ENCODE measurements at regions not wholly inside any gene's neighbourhood (a gene's known extent, or its start where the extent isn't known, plus 50 kb on each side); places are given as distances from the start of the nearest gene placed in this dataset.

GRCh38 chr10:62582804-62583208, 208.6 kb downstream of the ZNF365 start:
- Histone ChIP-seq H3K9me3 (ENCODE audit: control insufficient read depth in 3 of 3, low read length in 3 of 3) (no peaks in the 10 kb centered on the region), H3K36me3 (ENCODE audit: control insufficient read depth in 3 of 3, insufficient read depth in 3 of 3, low read length in 3 of 3) (no peaks in the 10 kb centered on the region), H3K4me3 (ENCODE audit: low read length in 3 of 3) (no peak overlapping the region), H3K27ac (ENCODE audit: low read depth, low read length) (peak overlapping the region; percentile 41), H3K4me1 (ENCODE audit: control insufficient read depth in 3 of 3, insufficient read depth in 3 of 3, low read length in 3 of 3) (peaks cover 3 to 33% (median 9%) of the 10 kb centered on the region in 3 donors), H3K27me3 (ENCODE audit: control insufficient read depth in 3 of 3, insufficient read depth in 3 of 3, low read length in 3 of 3) (peaks cover 0 to 3% (median 0%) of the 10 kb centered on the region in 3 donors), H3K9ac (ENCODE audit: low read depth in 1 of 3, low read length in 3 of 3) (no peak overlapping the region)

GRCh38 chr10:62583876-62584615, 209.9 kb downstream of the ZNF365 start:
- no peaks in the 10 kb centered on the region for H3K36me3 ChIP-seq (ENCODE audit: control insufficient read depth in 3 of 3, insufficient read depth in 3 of 3, low read length in 3 of 3)
- H3K4me1 ChIP-seq (ENCODE audit: control insufficient read depth in 3 of 3, insufficient read depth in 3 of 3, low read length in 3 of 3), result peaks cover 3 to 33% (median 9%) of the 10 kb centered on the region in 3 donors
- no peak overlapping the region for H3K9ac ChIP-seq (ENCODE audit: low read depth in 1 of 3, low read length in 3 of 3)
- H3K4me3 ChIP-seq (ENCODE audit: low read length in 3 of 3), result no peak overlapping the region
- H3K27me3 ChIP-seq (ENCODE audit: control insufficient read depth in 3 of 3, insufficient read depth in 3 of 3, low read length in 3 of 3), result peaks cover 0 to 3% (median 0%) of the 10 kb centered on the region in 3 donors
- peaks cover 0 to 4% (median 0%) of the 10 kb centered on the region in 3 donors for H3K9me3 ChIP-seq (ENCODE audit: control insufficient read depth in 3 of 3, low read length in 3 of 3)
- peak overlapping the region; percentile 41 for H3K27ac ChIP-seq (ENCODE audit: low read depth, low read length)

- no peak overlapping the region for H3K9ac ChIP-seq (ENCODE audit: low read depth in 1 of 3, low read length in 3 of 3)
- no peaks in the 10 kb centered on the region for H3K36me3 ChIP-seq (ENCODE audit: control insufficient read depth in 3 of 3, insufficient read depth in 3 of 3, low read length in 3 of 3)
- peaks cover 0 to 3% (median 0%) of the 10 kb centered on the region in 3 donors for H3K27me3 ChIP-seq (ENCODE audit: control insufficient read depth in 3 of 3, insufficient read depth in 3 of 3, low read length in 3 of 3)
- peak overlapping the region; percentile 67 for H3K27ac ChIP-seq (ENCODE audit: low read depth, low read length)
- H3K4me1 ChIP-seq (ENCODE audit: control insufficient read depth in 3 of 3, insufficient read depth in 3 of 3, low read length in 3 of 3), result peaks cover 3 to 33% (median 9%) of the 10 kb centered on the region in 3 donors
- H3K4me3 ChIP-seq (ENCODE audit: low read length in 3 of 3), result no peak overlapping the region
- peaks cover 0 to 4% (median 0%) of the 10 kb centered on the region in 3 donors for H3K9me3 ChIP-seq (ENCODE audit: control insufficient read depth in 3 of 3, low read length in 3 of 3)
These were observed 210.6 kb downstream of the ZNF365 start for GRCh38 chr10:62584731-62585130.

GRCh38 chr10:62585211-62585775, 211.1 kb downstream of the ZNF365 start:
- Histone ChIP-seq H3K27me3 (ENCODE audit: control insufficient read depth in 3 of 3, insufficient read depth in 3 of 3, low read length in 3 of 3) (peaks cover 0 to 3% (median 0%) of the 10 kb centered on the region in 3 donors), H3K36me3 (ENCODE audit: control insufficient read depth in 3 of 3, insufficient read depth in 3 of 3, low read length in 3 of 3) (no peaks in the 10 kb centered on the region), H3K4me1 (ENCODE audit: control insufficient read depth in 3 of 3, insufficient read depth in 3 of 3, low read length in 3 of 3) (peaks cover 3 to 33% (median 9%) of the 10 kb centered on the region in 3 donors), H3K4me3 (ENCODE audit: low read length in 3 of 3) (no peak overlapping the region), H3K9ac (ENCODE audit: low read depth in 1 of 3, low read length in 3 of 3) (no peak overlapping the region), H3K27ac (ENCODE audit: low read depth, low read length) (peak overlapping the region; percentile 67), H3K9me3 (ENCODE audit: control insufficient read depth in 3 of 3, low read length in 3 of 3) (peaks cover 0 to 4% (median 0%) of the 10 kb centered on the region in 3 donors)

- Histone ChIP-seq H3K27ac (ENCODE audit: low read depth, low read length) (no peak overlapping the region), H3K4me1 (ENCODE audit: control insufficient read depth in 3 of 3, insufficient read depth in 3 of 3, low read length in 3 of 3) (peaks cover 3 to 26% (median 4%) of the 10 kb centered on the region in 3 donors), H3K36me3 (ENCODE audit: control insufficient read depth in 3 of 3, insufficient read depth in 3 of 3, low read length in 3 of 3) (no peaks in the 10 kb centered on the region), H3K27me3 (ENCODE audit: control insufficient read depth in 3 of 3, insufficient read depth in 3 of 3, low read length in 3 of 3) (peaks cover 0 to 3% (median 0%) of the 10 kb centered on the region in 3 donors), H3K4me3 (ENCODE audit: low read length in 3 of 3) (no peak overlapping the region), H3K9me3 (ENCODE audit: control insufficient read depth in 3 of 3, low read length in 3 of 3) (peaks cover 0 to 4% (median 0%) of the 10 kb centered on the region in 3 donors), H3K9ac (ENCODE audit: low read depth in 1 of 3, low read length in 3 of 3) (no peak overlapping the region)
These were observed 212.8 kb downstream of the ZNF365 start for GRCh38 chr10:62587011-62587410.

GRCh38 chr10:62588116-62588515, 213.9 kb downstream of the ZNF365 start:
- peaks cover 0 to 4% (median 0%) of the 10 kb centered on the region in 3 donors for H3K9me3 ChIP-seq (ENCODE audit: control insufficient read depth in 3 of 3, low read length in 3 of 3)
- H3K36me3 ChIP-seq (ENCODE audit: control insufficient read depth in 3 of 3, insufficient read depth in 3 of 3, low read length in 3 of 3), result no peaks in the 10 kb centered on the region
- H3K9ac ChIP-seq (ENCODE audit: low read depth in 1 of 3, low read length in 3 of 3), result no peak overlapping the region
- H3K27me3 ChIP-seq (ENCODE audit: control insufficient read depth in 3 of 3, insufficient read depth in 3 of 3, low read length in 3 of 3), result peaks cover 0 to 3% (median 0%) of the 10 kb centered on the region in 3 donors
- no peak overlapping the region for H3K4me3 ChIP-seq (ENCODE audit: low read length in 3 of 3)
- peaks cover 3 to 18% (median 4%) of the 10 kb centered on the region in 3 donors for H3K4me1 ChIP-seq (ENCODE audit: control insufficient read depth in 3 of 3, insufficient read depth in 3 of 3, low read length in 3 of 3)
- H3K27ac ChIP-seq (ENCODE audit: low read depth, low read length), result no peak overlapping the region

GRCh38 chr10:62589689-62590088, 214.8 kb upstream of the ADO start:
- H3K4me3 ChIP-seq (ENCODE audit: low read length in 3 of 3), result no peak overlapping the region
- H3K36me3 ChIP-seq (ENCODE audit: control insufficient read depth in 3 of 3, insufficient read depth in 3 of 3, low read length in 3 of 3), result no peaks in the 10 kb centered on the region
- H3K27me3 ChIP-seq (ENCODE audit: control insufficient read depth in 3 of 3, insufficient read depth in 3 of 3, low read length in 3 of 3), result no peaks in the 10 kb centered on the region
- H3K9ac ChIP-seq (ENCODE audit: low read depth in 1 of 3, low read length in 3 of 3), result no peak overlapping the region
- peaks cover 0 to 4% (median 0%) of the 10 kb centered on the region in 3 donors for H3K9me3 ChIP-seq (ENCODE audit: control insufficient read depth in 3 of 3, low read length in 3 of 3)
- peaks cover 0 to 2% (median 0%) of the 10 kb centered on the region in 3 donors for H3K4me1 ChIP-seq (ENCODE audit: control insufficient read depth in 3 of 3, insufficient read depth in 3 of 3, low read length in 3 of 3)
- no peak overlapping the region for H3K27ac ChIP-seq (ENCODE audit: low read depth, low read length)

- Histone ChIP-seq H3K4me3 (ENCODE audit: low read length in 3 of 3) (no peak overlapping the region), H3K27ac (ENCODE audit: low read depth, low read length) (no peak overlapping the region), H3K9me3 (ENCODE audit: control insufficient read depth in 3 of 3, low read length in 3 of 3) (peaks cover 0 to 4% (median 0%) of the 10 kb centered on the region in 3 donors)
These were observed 214.2 kb upstream of the ADO start for GRCh38 chr10:62590306-62590705.

GRCh38 chr10:62594093-62594520, 210.4 kb upstream of the ADO start:
- H3K9ac ChIP-seq (ENCODE audit: low read depth in 1 of 3, low read length in 3 of 3), result no peak overlapping the region
- H3K9me3 ChIP-seq (ENCODE audit: control insufficient read depth in 3 of 3, low read length in 3 of 3), result no peaks in the 10 kb centered on the region
- no peaks in the 10 kb centered on the region for H3K36me3 ChIP-seq (ENCODE audit: control insufficient read depth in 3 of 3, insufficient read depth in 3 of 3, low read length in 3 of 3)
- no peaks in the 10 kb centered on the region for H3K4me1 ChIP-seq (ENCODE audit: control insufficient read depth in 3 of 3, insufficient read depth in 3 of 3, low read length in 3 of 3)
- no peak overlapping the region for H3K27ac ChIP-seq (ENCODE audit: low read depth, low read length)
- no peaks in the 10 kb centered on the region for H3K27me3 ChIP-seq (ENCODE audit: control insufficient read depth in 3 of 3, insufficient read depth in 3 of 3, low read length in 3 of 3)
- H3K4me3 ChIP-seq (ENCODE audit: low read length in 3 of 3), result no peak overlapping the region

More at GRCh38 chr10:62590306-62590705, 214.2 kb upstream of the ADO start:
- Histone ChIP-seq H3K4me1 (ENCODE audit: control insufficient read depth in 3 of 3, insufficient read depth in 3 of 3, low read length in 3 of 3) (no peaks in the 10 kb centered on the region), H3K9ac (ENCODE audit: low read depth in 1 of 3, low read length in 3 of 3) (no peak overlapping the region), H3K36me3 (ENCODE audit: control insufficient read depth in 3 of 3, insufficient read depth in 3 of 3, low read length in 3 of 3) (no peaks in the 10 kb centered on the region), H3K27me3 (ENCODE audit: control insufficient read depth in 3 of 3, insufficient read depth in 3 of 3, low read length in 3 of 3) (no peaks in the 10 kb centered on the region)

GRCh38 chr10:62597226-62597625, 207.3 kb upstream of the ADO start:
- H3K4me3 ChIP-seq (ENCODE audit: low read length in 3 of 3), result no peak overlapping the region
- no peaks in the 10 kb centered on the region for H3K36me3 ChIP-seq (ENCODE audit: control insufficient read depth in 3 of 3, insufficient read depth in 3 of 3, low read length in 3 of 3)
- H3K9me3 ChIP-seq (ENCODE audit: control insufficient read depth in 3 of 3, low read length in 3 of 3), result no peaks in the 10 kb centered on the region
- no peaks in the 10 kb centered on the region for H3K27me3 ChIP-seq (ENCODE audit: control insufficient read depth in 3 of 3, insufficient read depth in 3 of 3, low read length in 3 of 3)
- no peak overlapping the region for H3K9ac ChIP-seq (ENCODE audit: low read depth in 1 of 3, low read length in 3 of 3)
- H3K27ac ChIP-seq (ENCODE audit: low read depth, low read length), result no peak overlapping the region
- no peaks in the 10 kb centered on the region for H3K4me1 ChIP-seq (ENCODE audit: control insufficient read depth in 3 of 3, insufficient read depth in 3 of 3, low read length in 3 of 3)

Measured in skeletal muscle tissue (tissue), 3 donors.